BE2C (cell line): ENCODE measurements at regions not wholly inside any gene's neighbourhood (a gene's known extent, or its start where the extent isn't known, plus 50 kb on each side); places are given as distances from the start of the nearest gene placed in this dataset.

ENCODE experiments used
- DNase-seq: peaks from one replicate; pipeline ENCODE4 v3.0.0-alpha.2; 2020
- H3K27me3 ChIP-seq: fragments of 250-450 bp; sonication (Bioruptor Pico); 2 replicates; pipeline ENCODE4 v1.5.1; 2020; ENCODE audit warnings: mild to moderate bottlenecking
- H3K36me3 ChIP-seq: fragments of 250-450 bp; sonication (Bioruptor Pico); 2 replicates; pipeline ENCODE4 v1.5.1; 2020; ENCODE audit warnings: mild to moderate bottlenecking
- H3K4me1 ChIP-seq: fragments of 250-450 bp; sonication (Bioruptor Pico); 2 replicates; pipeline ENCODE4 v1.5.1; 2020
- H3K4me3 ChIP-seq: 2 replicates; pipeline ENCODE4 v1.5.1; 2011; ENCODE audit warnings: low read depth, low read length
- H3K9me3 ChIP-seq: fragments of 250-450 bp; sonication (Bioruptor Pico); 2 replicates; pipeline ENCODE4 v1.5.1; 2020
- TF ChIP-seq, protein P1 (sequence below): IDR thresholded peaks from 2 replicates; pipeline ENCODE4 v1.5.1; 2012; ENCODE audit warnings: mild to moderate bottlenecking, low read depth, low read length

DNA sequence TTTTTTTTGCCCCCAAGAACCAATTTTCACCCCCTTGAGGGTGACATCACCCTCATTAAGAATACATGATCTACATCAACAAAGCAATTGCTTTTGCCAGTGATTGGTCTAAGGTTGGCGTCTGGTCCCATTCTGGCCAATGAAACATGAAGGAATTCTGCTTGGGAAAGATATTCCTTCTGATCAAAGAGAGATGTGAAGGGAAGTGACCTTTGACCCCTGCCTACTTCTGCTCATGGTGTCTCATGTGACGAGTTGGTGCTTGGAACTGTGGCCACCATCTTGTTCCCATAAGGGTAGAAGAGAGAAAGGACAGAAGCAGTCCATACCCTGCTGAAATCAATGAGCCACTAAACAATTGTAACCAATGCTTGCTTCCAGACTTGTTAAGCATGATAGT is 85.1 kb downstream of the LBH start:
- no peaks in the 10 kb centered on the region for H3K4me1 ChIP-seq
- no peaks in the 10 kb centered on the region for H3K27me3 ChIP-seq
- H3K9me3 ChIP-seq: no peaks in the 10 kb centered on the region
- no peak overlapping the region for H3K4me3 ChIP-seq
- TF ChIP-seq, protein P1, sequence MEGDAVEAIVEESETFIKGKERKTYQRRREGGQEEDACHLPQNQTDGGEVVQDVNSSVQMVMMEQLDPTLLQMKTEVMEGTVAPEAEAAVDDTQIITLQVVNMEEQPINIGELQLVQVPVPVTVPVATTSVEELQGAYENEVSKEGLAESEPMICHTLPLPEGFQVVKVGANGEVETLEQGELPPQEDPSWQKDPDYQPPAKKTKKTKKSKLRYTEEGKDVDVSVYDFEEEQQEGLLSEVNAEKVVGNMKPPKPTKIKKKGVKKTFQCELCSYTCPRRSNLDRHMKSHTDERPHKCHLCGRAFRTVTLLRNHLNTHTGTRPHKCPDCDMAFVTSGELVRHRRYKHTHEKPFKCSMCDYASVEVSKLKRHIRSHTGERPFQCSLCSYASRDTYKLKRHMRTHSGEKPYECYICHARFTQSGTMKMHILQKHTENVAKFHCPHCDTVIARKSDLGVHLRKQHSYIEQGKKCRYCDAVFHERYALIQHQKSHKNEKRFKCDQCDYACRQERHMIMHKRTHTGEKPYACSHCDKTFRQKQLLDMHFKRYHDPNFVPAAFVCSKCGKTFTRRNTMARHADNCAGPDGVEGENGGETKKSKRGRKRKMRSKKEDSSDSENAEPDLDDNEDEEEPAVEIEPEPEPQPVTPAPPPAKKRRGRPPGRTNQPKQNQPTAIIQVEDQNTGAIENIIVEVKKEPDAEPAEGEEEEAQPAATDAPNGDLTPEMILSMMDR: no peak
- DNase-seq: no peak
- H3K36me3 ChIP-seq: no peaks in the 10 kb centered on the region

DNA sequence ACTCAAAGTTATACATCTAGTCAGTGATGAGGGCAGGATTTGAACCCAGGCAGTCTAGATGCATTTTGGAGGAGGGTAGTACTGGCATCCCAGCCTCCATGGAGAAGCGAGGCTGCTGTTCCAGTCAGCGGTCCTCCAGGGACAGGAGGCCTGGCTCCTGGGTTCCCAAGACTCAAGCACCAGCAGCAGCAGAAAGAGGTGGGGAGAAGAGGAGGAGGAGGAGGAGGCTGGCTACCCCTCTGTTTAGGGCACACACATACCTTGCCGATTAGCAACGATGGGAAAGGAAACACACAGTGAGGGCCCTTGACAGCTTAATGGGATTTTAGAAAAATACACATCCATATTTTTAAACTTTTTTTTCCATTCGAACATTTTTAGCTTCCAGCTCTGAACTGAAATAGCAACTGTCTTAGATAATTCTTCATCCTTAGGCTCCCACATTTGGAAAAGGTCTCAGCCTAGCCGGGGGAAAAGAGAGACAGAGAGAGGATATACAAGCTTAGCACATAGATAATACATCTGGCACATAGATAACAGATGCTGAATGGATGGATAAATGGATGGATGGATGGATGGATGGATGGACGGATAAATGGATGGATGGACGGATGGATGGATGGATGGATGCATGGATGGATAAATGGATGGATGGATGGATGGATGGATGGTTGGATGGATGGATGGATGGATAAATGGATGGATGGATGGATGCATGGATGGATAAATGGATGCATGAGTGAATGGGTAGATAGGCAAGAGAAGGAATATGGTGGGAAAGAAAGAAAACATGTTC is 87.9 kb downstream of the LBH start:
- Histone ChIP-seq H3K4me1 (no peaks in the 10 kb centered on the region), H3K4me3 (no peak overlapping the region), H3K36me3 (no peaks in the 10 kb centered on the region), H3K9me3 (no peaks in the 10 kb centered on the region), H3K27me3 (no peaks in the 10 kb centered on the region)
- DNase-seq: no peak
- TF ChIP-seq, protein P1: no peak

DNA sequence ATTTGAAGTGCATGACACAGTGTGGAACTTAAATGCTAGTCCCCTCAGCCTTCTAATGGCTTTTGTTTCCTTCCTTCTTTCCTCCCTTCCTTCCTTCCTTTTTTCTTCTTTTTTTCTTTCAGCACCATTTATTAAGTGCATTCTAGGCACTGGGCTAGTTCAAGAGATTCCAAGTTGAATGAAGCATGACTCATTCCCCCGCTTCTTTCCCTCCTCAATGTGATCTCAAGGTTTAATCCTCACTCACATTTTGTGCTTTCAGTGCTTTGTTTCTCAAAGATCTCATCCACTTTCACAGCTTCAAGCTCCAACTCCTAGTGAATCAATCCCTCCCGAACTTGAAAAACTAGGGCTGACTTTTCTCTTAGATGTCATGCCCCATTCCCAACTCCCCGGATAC is 90.1 kb downstream of the LBH start:
- Histone ChIP-seq H3K36me3 (no peaks in the 10 kb centered on the region), H3K9me3 (no peaks in the 10 kb centered on the region), H3K4me1 (no peaks in the 10 kb centered on the region; the same call in 1 of the 2 replicates), H3K27me3 (no peaks in the 10 kb centered on the region), H3K4me3 (no peak overlapping the region)
- TF ChIP-seq, protein P1: no peak
- DNase-seq: no peak

DNA sequence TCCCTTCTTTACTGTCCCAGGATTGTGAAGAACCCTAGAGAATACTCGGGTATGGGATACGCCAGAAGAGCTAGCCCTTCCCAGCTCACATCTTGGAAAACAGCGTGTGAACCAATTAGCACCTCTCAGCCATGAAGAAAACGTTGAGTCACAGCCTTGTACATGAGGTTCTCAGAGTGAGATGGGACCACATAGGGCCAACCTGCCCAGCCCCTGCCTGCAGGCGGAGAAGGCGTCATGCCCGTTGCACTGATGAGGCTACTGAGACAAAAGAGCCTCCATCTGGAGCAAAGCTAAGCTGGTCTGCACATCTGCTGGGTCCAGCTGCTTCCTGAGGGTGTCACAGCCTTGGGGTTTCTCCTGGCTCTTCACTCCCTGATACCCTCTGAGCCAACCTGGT is 92.2 kb downstream of the LBH start:
- Histone ChIP-seq H3K4me3 (no peak overlapping the region), H3K9me3 (no peaks in the 10 kb centered on the region), H3K36me3 (no peaks in the 10 kb centered on the region), H3K27me3 (no peaks in the 10 kb centered on the region), H3K4me1 (no peaks in the 10 kb centered on the region; the same call in 1 of the 2 replicates)
- DNase-seq: no peak
- TF ChIP-seq, protein P1: no peak

DNA sequence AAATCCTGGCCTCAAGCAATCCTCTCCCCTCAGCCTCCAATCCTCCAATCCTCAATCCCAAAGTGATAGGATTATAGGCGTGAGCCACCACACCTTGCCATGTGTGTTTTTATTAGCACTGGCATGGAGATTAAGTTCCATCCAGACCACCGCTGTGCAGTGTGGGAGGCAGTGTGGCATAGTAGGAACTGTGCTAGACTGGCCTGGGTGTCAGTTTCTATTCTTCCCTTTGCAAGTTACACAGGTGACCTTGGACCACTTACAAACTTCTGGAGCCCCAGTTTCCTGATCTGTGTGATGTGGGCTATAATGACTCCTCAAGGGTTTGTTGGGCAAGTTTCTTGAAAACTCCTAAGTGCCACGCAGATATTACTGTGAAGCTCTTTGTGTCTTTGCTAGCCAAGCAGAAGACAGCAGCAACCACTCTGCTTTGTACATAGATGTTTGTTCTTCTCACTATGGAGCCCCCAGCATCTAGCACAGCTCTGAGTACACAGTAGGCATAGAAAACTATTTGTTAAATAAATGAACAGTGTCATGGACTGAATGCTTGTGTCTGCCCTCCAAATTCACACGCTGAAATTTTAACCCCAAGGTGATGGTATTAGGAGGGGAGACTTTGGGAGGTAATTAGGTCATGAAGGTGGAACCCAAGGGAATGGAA is 93.0 kb downstream of the LBH start:
- TF ChIP-seq, protein P1: no peak
- Histone ChIP-seq H3K27me3 (no peaks in the 10 kb centered on the region), H3K4me1 (no peaks in the 10 kb centered on the region; the same call in 1 of the 2 replicates), H3K4me3 (no peak overlapping the region), H3K36me3 (no peaks in the 10 kb centered on the region), H3K9me3 (no peaks in the 10 kb centered on the region)
- no peak for DNase-seq

DNA sequence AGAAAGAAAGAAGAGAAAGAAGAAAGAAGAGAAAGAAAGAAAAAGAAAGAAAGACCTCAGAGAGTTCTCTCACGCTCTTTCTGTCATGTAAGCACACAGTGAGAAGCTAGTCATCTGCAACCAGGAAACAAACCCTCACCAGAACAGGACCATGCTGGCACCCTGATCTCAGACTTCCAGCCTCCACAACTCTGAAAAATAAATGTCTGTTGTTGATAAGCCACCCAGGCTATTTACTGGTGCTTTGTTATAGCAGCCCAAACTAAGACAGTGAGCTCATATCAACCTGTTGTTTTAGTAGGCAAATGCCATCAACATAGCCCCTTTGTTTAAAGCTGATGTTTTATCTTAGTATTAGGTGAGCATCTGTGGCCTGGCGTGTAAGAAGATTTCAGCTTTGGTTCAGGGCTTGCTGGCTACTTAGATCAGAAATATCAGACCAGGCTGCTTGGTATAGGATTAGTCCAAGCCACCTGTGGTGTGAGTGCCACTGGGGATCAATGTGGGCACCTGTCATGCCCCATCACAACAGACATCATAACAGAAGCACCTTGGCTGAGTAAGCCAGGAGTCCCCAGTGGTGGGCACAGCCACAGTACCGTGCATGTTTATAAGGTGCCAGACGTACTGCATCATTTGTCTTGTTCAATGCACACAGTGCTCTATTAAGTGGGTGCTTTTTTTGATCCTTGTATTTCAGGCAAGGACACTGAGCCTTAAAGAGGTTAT is 94.4 kb downstream of the LBH start:
- Histone ChIP-seq H3K27me3 (no peaks in the 10 kb centered on the region), H3K4me3 (no peak overlapping the region), H3K9me3 (no peaks in the 10 kb centered on the region), H3K4me1 (no peaks in the 10 kb centered on the region; the same call in 1 of the 2 replicates), H3K36me3 (no peaks in the 10 kb centered on the region)
- TF ChIP-seq, protein P1: no peak
- DNase-seq: no peak
